ENCODE measurements at regions not wholly inside any gene's neighbourhood (a gene's known extent, or its start where the extent isn't known, plus 50 kb on each side); places are given as distances from the start of the nearest gene placed in this dataset.

- Histone ChIP-seq H3K36me3 (no peaks in the 10 kb centered on the region), H3K4me3 (no peak overlapping the region)
- DNase-seq (ENCODE audit: low spot score), result no peak
Observed at GRCh38 chr5:28500511-28500910, 1462.1 kb upstream of the CDH9 start.

GRCh38 chr5:28499766-28500290 is 1461.4 kb upstream of the CDH9 start:
- no peak for TF ChIP-seq CTCF (IDR thresholded peaks at IDR 0.05)
- no peaks in the 10 kb centered on the region for H3K36me3 ChIP-seq

More at GRCh38 chr5:28500511-28500910, 1462.1 kb upstream of the CDH9 start:
- no peak for TF ChIP-seq CTCF (IDR thresholded peaks at IDR 0.05)
- Histone ChIP-seq H3K9me3 (no peaks in the 10 kb centered on the region), H3K4me1 (no peaks in the 10 kb centered on the region), H3K27me3 (no peaks in the 10 kb centered on the region), H3K27ac (no peak overlapping the region)

GRCh38 chr5:28495876-28496275 is 1457.5 kb upstream of the CDH9 start:
- no peak overlapping the region for H3K27ac ChIP-seq
- H3K36me3 ChIP-seq, result no peaks in the 10 kb centered on the region
- H3K27me3 ChIP-seq, result no peaks in the 10 kb centered on the region

More at GRCh38 chr5:28499766-28500290, 1461.4 kb upstream of the CDH9 start:
- Histone ChIP-seq H3K9me3 (no peaks in the 10 kb centered on the region), H3K27me3 (no peaks in the 10 kb centered on the region), H3K4me1 (no peaks in the 10 kb centered on the region), H3K27ac (no peak overlapping the region), H3K4me3 (no peak overlapping the region)
- DNase-seq (ENCODE audit: low spot score), result no peak

GRCh38 chr5:28493456-28493855 is 1455.1 kb upstream of the CDH9 start:
- Histone ChIP-seq H3K36me3 (no peaks in the 10 kb centered on the region), H3K4me3 (no peak overlapping the region), H3K27me3 (no peaks in the 10 kb centered on the region), H3K4me1 (no peaks in the 10 kb centered on the region), H3K9me3 (no peaks in the 10 kb centered on the region), H3K27ac (no peak overlapping the region)
- DNase-seq (ENCODE audit: low spot score), result no peak
- TF ChIP-seq CTCF (IDR thresholded peaks at IDR 0.05), result no peak

More at GRCh38 chr5:28495876-28496275, 1457.5 kb upstream of the CDH9 start:
- Histone ChIP-seq H3K4me1 (no peaks in the 10 kb centered on the region), H3K4me3 (no peak overlapping the region), H3K9me3 (no peaks in the 10 kb centered on the region)
- DNase-seq (ENCODE audit: low spot score), result no peak
- no peak for TF ChIP-seq CTCF (IDR thresholded peaks at IDR 0.05)

GRCh38 chr5:28488752-28489151 is 1450.4 kb upstream of the CDH9 start:
- Histone ChIP-seq H3K27me3 (no peaks in the 10 kb centered on the region), H3K36me3 (no peaks in the 10 kb centered on the region), H3K9me3 (no peaks in the 10 kb centered on the region), H3K27ac (no peak overlapping the region), H3K4me3 (no peak overlapping the region), H3K4me1 (no peaks in the 10 kb centered on the region)
- no peak for DNase-seq (ENCODE audit: low spot score)
- TF ChIP-seq CTCF (IDR thresholded peaks at IDR 0.05), result no peak
